ENCODE measurements at regions not wholly inside any gene's neighbourhood (a gene's known extent, or its start where the extent isn't known, plus 50 kb on each side); places are given as distances from the start of the nearest gene placed in this dataset.
"Not testable (repeated sequence)": the region's sequence is repeated elsewhere in the genome, so short reads cannot be mapped to it uniquely, and the experiment has no call there.

DNA sequence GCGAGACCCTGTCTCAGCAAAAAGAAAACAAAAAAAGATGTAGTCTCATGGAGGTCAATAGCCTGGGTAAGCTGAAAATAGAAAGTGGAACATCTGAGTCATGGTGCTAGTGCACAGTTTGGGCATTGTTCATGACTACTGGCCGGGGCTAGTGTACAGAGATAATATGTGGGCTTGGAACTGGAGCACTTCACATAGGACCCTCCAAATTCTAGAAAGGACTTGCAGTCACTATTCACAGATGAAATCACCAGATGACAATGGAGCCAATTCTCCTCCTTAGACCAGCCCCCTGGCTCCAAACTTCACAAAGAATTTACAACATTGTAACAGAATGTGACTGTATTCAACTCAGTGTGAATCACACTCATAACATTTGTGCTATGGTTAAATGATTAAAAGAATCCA, 367.8 kb upstream of the SLC7A11 start:
- DNase-seq = no peak

DNA sequence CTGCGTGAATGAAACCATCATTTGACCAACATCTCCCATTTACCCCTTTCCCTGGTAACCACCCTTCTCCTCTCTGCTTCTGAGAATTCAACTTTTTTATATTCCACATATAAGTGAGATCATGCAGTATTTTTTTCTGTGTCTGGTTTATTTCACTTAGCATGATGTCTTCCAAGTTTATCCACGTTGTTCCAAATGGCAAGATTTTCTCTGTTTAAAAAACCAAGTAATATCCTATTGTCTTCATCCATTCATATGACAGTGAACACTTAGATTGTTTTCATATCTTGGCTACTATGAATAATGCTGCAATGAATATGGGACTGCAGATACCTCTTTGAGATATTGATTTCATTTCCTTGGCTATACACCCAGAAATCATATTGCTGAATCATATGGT, 362.4 kb upstream of the SLC7A11 start:
- no peak for DNase-seq

DNA sequence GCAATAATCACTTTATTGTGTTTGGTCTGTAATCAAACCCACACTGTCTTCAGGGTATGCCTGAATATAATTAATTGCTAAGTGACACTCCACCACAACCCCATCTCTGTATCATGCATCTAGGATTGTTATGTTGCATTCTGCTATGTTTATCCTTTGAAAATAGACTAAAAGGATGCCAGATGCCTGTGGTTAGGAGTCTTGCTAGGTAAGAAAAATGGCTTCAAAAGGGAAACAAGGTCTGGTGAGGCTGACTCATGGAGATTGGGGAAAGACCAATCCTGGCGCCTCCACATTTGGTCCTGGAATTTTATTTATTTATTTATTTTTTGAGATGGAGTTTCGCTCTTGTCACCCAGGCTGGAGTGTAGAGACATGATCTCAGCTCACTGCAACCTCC, 360.5 kb upstream of the SLC7A11 start:
- no peak for DNase-seq

GRCh38 chr4:138599965-138600364, 357.8 kb upstream of the SLC7A11 start:
- DNase-seq = no peak

- no peak for DNase-seq
These were observed 356.1 kb upstream of the SLC7A11 start for GRCh38 chr4:138598226-138598625.

DNA sequence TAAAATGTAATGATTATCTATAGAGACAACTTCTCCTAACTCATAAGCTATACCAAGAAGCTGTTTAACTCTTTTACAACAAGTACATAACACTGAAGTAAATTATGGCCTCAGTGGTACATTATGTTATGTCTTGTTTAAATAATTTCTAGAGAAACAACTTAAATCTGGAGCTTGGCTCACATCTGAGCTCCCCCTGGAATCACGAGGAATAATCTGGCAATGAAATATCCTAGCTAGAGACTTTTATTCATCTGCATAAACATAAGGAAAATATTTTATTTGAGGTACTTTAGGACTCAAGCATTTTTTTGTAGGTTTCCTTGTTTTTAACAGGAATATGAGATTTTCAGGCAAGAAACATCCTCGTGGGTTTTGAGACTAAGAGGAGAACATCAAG, 354.7 kb upstream of the SLC7A11 start:
- no peak for DNase-seq

GRCh38 chr4:138595731-138596460, 353.7 kb upstream of the SLC7A11 start:
- DNase-seq = no peak

- DNase-seq = no peak
These were observed 353.0 kb upstream of the SLC7A11 start for GRCh38 chr4:138595171-138595570.

- no peak for DNase-seq
These were observed 350.6 kb upstream of the SLC7A11 start for GRCh38 chr4:138592796-138593195.

DNA sequence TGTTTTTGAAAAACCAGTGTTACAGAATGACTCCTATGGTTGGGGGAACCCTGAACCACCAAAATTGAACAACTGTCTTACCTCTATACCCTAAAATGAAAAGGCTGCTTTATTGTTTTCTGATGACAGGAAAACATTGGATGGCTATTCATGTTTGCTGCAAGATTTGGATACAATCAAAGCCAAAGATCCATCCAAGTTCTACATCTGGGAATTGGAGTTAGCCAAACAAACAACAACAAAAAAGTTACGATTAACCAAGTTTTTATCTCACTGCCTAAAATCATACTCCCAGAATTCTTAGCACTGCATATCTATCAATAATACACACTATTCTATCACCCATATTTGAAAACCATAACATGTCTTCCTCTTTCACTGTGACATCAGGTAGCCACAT, 349.7 kb upstream of the SLC7A11 start:
- no peak for DNase-seq

GRCh38 chr4:138588501-138588900, 346.4 kb upstream of the SLC7A11 start:
- DNase-seq = no peak

- DNase-seq = no peak
These were observed 337.0 kb upstream of the SLC7A11 start for GRCh38 chr4:138579146-138579545.

DNA sequence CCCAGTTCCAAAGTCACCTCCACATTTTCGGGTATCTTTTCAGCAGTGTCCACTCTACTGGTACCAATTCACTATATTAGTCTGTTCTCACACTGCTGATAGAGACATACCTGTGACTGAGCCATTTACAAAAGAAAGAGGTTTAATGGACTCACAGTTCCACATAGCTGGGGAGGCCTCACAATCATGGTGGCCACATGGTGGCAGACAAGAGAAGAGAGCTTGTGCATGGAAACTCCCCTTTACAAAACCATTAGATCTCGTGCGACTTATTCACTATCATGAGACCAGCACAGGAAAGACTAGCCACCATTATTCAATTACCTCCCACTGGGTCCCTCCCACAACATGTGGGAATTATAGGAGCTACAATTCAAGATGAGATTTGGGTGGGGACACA, 335.7 kb upstream of the SLC7A11 start:
- not testable (repeated sequence) for DNase-seq

- DNase-seq = no peak
These were observed 335.0 kb upstream of the SLC7A11 start for GRCh38 chr4:138577145-138577544.

- no peak for DNase-seq
These were observed 334.5 kb upstream of the SLC7A11 start for GRCh38 chr4:138576684-138577083.

DNA sequence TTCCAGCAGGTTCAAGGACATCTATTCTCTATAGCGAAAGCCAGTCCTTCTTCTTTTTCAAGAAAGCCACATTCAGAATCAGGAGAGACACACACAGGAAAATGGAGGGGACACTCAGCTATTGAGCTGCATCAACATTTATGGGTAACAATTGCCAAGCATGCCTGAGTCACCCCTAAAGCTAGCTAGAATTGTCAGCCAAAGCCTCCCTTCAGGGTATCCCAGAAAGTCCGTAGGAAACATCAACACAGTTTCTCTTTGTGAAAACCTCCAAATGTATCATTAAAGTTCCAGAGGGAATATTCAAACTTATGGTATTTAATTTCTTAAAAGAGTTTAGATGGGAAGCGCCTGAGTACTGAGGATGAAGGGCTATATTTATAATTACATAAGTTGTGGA, 331.1 kb upstream of the SLC7A11 start:
- DNase-seq = no peak

DNA sequence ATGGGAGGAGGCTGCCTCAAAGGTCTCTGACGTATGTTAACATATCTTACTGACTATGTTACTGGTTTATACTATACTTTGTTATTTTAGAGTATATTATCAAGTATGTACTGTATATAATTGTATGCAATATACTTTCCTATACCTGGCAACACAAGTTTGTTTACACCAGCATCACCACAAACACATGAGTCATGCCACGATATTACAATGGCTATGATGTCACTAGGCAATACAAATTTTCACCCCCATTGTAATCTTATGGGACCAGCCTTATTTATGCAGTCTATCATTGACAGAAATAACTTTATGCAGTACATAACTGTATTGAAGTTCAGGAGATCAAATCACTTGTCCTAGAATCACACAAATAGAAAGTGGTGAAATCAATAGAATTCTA, 329.9 kb upstream of the SLC7A11 start:
- no peak for DNase-seq

DNA sequence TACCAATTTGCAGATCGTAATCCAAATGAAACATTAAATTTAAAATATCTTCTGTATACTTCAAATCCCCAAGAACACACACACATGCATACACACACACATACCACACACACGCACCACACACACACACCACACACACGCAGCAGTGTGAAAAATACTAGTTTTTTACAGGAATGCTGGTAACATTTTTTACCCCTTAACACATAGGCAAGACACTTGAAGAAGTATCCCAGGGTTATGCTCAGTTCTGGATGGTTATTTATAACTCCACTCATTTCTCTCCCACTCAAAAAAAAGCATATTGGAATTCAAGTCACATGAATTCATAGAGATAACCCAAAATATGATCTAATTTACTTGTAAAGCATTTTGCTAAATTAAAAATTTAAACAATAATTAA, 325.5 kb upstream of the SLC7A11 start:
- no peak for DNase-seq

GRCh38 chr4:138565576-138565975, 323.4 kb upstream of the SLC7A11 start:
- DNase-seq = no peak

DNA sequence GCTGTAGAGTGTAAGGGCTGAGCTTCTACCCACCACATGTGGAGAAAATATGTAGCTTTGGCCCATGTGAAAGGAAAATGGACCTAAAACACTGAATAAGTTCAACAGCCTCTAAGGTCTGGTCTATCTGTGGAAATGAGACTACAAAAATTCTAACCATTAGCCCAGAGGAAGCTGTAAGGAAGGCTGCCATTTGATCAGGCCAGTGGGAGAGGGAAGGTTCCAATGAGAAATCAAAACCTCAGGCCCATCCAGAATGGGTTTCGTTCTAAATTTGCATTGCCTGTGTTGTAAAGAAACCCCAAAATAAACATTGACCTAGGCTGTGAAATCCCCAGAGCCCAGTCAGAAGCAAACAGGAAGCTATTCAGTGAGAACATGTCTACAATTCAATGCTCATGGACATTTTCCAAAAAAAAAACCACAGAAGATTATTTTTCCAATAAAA, 320.4 kb upstream of the SLC7A11 start:
- DNase-seq = no peak

DNA sequence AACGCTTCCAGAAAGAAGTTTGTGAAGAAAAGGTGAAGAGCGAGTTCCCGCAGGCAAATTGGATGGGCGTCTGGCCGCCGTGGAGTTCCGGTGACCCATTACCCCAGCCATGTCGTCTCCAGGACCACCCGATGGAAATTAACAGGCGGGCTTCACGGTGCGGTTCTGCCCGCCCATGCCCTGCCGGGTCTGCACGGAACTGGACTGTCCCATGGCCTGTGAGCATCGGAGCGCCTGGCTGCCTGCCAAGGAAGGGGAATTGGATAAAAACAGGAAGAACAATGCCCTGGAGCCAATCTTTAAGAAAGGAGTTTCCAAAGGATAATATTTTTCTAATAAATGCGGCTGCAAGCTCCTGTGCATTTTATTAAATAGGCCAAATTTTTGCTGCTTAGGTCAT, 319.8 kb upstream of the SLC7A11 start:
- no peak for DNase-seq

DNA sequence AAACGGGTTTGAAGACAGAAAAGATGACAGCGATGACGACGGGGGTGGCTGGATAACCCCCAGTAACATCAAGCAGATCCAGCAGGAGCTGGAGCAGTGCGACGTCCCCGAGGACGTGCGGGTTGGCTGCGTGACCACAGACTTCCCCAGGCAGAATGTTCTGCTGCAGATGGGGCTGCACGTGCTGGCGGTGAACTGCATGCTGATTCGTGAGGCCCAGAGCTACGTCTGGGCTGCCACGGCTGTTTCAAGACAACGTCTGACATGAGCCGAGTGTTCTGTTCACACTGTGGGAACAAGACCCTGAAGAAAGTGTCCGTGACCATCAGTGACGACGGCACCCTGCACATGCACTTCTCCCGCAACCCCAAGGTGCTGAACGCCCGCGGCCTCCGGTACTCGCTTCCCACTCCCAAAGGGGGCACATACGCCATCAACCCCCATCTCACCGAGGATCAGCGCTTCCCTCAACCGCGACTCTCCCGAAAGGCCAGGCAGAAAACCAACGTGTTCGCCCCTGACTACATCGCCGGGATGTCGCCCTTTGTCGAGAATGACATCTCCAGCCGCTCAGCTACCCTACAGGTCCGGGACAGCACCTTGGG, 319.2 kb upstream of the SLC7A11 start:
- DNase-seq = no peak

DNA sequence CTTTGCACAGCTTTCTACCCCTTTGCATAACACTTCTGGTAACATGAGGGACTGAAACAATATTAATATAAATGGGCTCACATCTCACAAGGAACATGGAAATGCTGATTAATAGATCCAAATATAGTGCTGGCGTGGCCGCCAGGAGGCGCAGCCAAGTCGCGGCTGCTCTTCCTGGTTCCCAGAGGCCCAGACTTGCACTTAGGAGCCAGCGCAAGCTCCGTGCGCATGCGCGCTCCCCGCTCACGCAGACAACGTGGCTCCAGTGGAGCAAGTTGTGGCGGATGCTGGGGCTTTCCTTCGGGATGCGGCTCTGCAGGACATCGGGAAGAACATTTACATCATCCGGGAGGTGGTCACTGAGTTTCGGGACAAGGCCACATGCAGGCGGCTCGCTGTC, 318.3 kb upstream of the SLC7A11 start:
- no peak for DNase-seq

DNA sequence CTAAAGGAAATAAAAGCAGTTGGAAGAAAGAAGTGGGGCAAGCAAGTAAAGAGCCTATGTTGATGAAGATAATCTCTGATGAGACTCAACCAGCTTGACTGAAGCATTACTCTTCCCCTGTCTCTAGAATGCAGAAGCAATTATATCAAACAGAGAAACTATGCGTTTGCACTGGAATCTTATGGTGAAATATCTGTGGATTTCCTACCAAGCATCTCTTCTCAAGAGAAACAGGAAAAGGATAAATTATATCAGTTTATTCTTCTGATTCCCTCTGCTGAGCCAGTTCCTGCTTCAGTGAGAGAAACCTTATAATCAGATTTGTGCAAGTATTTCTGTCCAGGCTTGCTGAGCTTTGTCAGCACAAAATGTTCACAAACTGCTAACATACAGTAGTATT, 316.7 kb upstream of the SLC7A11 start:
- DNase-seq = no peak

GRCh38 chr4:138555584-138555983, 313.4 kb upstream of the SLC7A11 start:
- DNase-seq = no peak

All from NCI-H1105 treated with DMSO at 0.1 percent for 48 hours (cell line).